HG03575 (cell line): ENCODE measurements at regions not wholly inside any gene's neighbourhood (a gene's known extent, or its start where the extent isn't known, plus 50 kb on each side); places are given as distances from the start of the nearest gene placed in this dataset.
"Not testable (repeated sequence)": the region's sequence is repeated elsewhere in the genome, so short reads cannot be mapped to it uniquely, and the experiment has no call there.

ENCODE experiments used
- ATAC-seq: cut with Tn5 transposase; IDR thresholded peaks from one replicate; pipeline ENCODE4 v1.9.1; 2021; ENCODE audit not compliant: unreplicated experiment, insufficient number of reproducible peaks, low FRiP score; ENCODE audit errors: extremely low read depth

GRCh38 chr7:83777406-83778072 is 128.6 kb upstream of the SEMA3E start:
- ATAC-seq = no peak

GRCh38 chr7:83769407-83769806 is 120.5 kb upstream of the SEMA3E start:
- ATAC-seq = no peak

GRCh38 chr7:83751217-83751616 is 102.3 kb upstream of the SEMA3E start:
- no peak for ATAC-seq

DNA sequence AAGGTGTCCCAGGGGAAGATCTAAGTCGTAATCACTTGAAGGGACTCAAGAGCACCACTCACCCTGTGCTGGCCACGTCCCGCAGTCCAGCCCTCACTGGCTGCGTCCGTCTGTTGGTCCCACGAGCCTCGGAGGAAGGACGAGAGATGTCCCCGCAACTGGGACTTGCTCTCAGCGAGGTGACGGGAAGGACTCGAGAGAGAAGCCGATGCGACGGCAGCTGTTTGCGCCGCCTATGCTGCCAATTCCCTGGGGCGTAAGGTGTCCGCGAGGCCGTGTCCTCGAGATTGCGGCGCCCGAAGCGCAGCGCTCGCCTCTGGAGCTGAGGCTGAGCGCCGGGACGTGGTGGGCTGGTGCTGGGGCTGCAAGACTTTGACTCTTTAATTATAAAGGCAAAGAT is 100.6 kb upstream of the SEMA3E start:
- ATAC-seq = no peak

DNA sequence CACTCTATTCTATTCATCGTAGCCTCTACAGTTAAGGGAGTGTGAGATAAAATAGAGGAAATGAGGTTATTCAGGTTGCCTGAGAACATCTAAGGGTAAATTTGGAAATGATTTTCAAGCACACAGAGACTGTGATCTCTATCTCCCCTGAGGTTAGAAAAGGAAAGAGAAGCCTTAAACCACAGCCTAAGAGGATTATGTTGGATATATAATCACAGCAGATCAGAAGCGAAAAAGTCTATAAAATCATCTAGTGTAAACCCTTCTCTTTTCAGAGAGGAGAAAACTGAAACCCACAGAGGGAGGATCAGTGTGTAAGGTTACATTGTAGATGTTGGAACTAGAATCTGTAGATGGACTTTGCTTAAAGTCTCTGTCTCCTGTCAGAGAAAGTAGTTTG is 90.6 kb upstream of the SEMA3E start:
- ATAC-seq = no peak

DNA sequence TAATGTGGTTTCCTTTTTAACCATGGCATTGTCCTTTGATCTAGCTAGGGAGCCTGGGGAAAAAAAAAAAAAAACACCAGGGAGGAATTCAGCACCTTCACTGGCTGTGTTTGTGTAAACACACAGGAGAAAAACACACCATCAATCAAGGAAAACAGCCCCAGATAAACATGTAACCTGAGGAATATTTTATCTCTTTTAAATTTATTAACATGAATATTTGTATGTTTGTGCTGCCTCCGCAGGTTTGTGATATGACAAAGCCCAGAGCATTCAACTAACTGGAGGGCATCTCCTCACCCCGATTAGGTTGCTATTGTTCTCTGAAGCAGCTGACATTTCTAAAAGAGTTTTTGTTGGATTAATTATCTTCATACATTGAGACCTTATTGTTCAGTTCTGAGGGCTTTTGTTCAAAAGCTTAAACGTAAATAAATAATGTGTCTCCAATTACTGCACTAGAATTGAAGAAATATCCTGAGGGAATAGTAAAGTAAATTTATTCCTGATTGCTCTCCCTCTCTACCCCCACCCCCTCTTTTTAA is 89.4 kb upstream of the SEMA3E start:
- no peak for ATAC-seq

GRCh38 chr7:83732305-83732704 is 83.4 kb upstream of the SEMA3E start:
- ATAC-seq = no peak

DNA sequence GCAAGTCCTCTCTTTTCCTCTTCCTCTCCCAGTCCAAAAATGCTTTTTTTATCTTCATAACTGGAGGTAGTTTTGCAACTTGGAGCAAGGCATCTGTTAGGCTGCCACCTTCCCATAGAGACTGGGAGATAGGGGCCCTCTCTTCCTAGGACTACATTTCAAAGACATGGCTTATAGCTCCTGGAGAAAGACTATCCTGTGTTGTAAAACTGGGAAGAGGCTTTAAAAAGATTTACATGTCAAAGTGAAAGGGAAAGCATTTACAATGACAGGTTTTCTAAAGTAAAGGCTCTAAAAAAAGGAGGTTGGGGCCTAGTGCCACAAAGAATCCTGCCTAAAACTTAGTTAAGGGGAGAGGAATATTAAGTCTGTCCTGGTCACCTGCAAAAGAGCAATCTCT is 82.2 kb upstream of the SEMA3E start:
- no peak for ATAC-seq

- ATAC-seq = not testable (repeated sequence)
Observed at GRCh38 chr7:83716923-83717322, 68.0 kb upstream of the SEMA3E start.

- no peak for ATAC-seq
Observed at GRCh38 chr7:83708531-83708930, 59.6 kb upstream of the SEMA3E start.

DNA sequence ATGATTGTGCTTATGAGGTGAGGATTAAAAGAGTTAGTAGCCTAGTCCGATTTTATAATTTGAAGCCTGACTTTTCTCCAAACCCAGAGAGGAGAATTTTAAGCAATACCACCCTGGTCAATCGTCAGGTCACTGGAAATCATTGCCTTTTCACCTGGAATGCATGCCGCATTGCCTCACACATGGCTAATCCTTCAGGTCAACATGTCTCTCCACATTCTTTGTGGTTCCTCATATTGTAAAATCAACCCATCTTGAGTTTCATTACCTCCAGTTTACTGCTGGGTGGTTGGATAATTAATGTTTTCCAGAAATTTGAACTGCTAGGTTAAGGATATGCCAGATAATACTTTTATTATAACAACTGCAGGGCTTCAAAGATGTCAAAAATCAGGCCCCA is 55.6 kb upstream of the SEMA3E start:
- ATAC-seq = no peak

DNA sequence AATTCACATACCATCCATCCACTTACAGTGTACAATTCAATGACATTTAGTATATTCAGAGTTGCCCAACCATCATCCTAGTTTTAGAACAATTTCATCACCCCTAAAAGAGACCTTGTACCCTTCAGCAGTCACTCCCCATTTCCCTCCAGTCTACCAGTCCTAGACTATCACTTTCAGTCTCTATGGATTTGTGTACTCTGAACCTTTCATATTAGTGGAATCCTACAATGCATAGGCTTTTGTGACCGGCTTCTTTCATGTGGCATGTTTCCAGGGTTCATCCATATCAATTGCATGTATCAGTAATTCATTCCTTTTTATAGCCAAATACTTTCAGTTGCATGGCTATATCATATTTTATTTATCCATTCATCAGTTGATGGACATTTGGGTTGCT is 53.5 kb upstream of the SEMA3E start:
- ATAC-seq = no peak

DNA sequence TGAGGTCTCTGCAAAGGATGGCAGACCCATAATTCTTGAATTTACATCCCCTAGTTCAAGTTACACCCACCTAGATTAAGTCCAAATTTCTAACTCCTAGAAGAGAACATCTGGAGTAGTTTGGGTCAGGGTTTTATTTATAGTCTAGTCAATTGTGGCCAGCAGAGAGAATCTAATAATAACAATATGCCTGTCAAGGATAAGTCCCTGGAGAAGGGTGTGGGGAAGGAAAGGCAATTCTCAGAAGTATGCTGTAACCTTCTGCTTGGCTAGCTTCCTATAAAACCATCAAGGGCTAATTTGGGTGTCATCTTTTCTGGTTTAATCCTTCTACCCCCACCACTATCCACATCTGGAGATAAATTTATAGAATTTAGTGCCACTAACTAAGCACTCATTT is 52.8 kb upstream of the SEMA3E start:
- ATAC-seq = no peak
